ENCODE measurements at regions not wholly inside any gene's neighbourhood (a gene's known extent, or its start where the extent isn't known, plus 50 kb on each side); places are given as distances from the start of the nearest gene placed in this dataset.

DNA sequence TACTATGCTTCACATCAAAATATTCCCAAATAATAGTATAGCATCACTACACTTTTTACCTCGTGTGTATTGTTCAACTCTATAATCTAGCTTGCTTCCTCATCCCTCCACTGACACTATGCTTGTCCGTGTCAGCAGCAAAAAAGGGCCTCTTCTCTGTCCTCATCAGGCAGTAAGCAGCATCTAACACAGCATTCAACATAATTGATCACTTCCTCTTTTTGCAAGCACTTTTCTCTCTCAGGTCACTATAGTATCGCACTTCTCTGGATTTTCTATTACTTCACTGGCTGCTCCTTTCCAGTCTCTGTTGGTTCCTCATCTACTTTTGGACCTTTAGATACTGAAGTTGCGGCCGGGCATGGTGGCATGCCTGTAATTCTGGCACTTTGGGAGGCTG, 64.9 kb upstream of the ZSWIM2 start:
- no peaks in the 10 kb centered on the region for H3K9me3 ChIP-seq
- WGBS (ENCODE audit: insufficient coverage): 38% methylated on average over 5 of the region's 5 CpGs
- DNase-seq (no peak), ATAC-seq (replicated peaks in 1 of 4) (no peak)
- no peaks in the 10 kb centered on the region for H3K4me1 Mint-ChIP-seq
- no peaks in the 10 kb centered on the region for H3K36me3 ChIP-seq (ENCODE audit: control insufficient read depth in 2 of 2, extremely low read depth in 1 of 2, insufficient read depth in 1 of 2, low read length in 1 of 2)
- no peaks in the 10 kb centered on the region for H3K27me3 Mint-ChIP-seq
- H3K4me3 Mint-ChIP-seq: no peak overlapping the region
- H3K27me3 ChIP-seq (replicated peaks in 1 of 2; ENCODE audit: control insufficient read depth in 2 of 2, extremely low read depth in 1 of 2, insufficient read depth in 2 of 2, low read length in 1 of 2): peaks cover 0 to 4% of the 10 kb centered on the region in 2 experiments
- H3K27ac Mint-ChIP-seq: no peak overlapping the region
- no peaks in the 10 kb centered on the region for H3K9me3 Mint-ChIP-seq
- ChIA-PET CTCF (no interaction called here), POLR2A (interaction anchor here in 1 of 2 donors (0.6 kb wide), 1 partner anchor 1097 kb away, joined by 3 read pairs; no protein-coding TSS in a partner anchor)
- no peak overlapping the region for H3K27ac ChIP-seq (ENCODE audit: low read length)
- H3K4me3 ChIP-seq (ENCODE audit: control insufficient read depth in 1 of 2, extremely low read depth in 1 of 2, low read length in 1 of 2): no peak overlapping the region
- no peaks in the 10 kb centered on the region for H3K4me1 ChIP-seq (ENCODE audit: control insufficient read depth in 1 of 2, extremely low read depth in 1 of 2, insufficient read depth in 2 of 2, low read length in 2 of 2)
- H3K36me3 Mint-ChIP-seq: no peaks in the 10 kb centered on the region

DNA sequence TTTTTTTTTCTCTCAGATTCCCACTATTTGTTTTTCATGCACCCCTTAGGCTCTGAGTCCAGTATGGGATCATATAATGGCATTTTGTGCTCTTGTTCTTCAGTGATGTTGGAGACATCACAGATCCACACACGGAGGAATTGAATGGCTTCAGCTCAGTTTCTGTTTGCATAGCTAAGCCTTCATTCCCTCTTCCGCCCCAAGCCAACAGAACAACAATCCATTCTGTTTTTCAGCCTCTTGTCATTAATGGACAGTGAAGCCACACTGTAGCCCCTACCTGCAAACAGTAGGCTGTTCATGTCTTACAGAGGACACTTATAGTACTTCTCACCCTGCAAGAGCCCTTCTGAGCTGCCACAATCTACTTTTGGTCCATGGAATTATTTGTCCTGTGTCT, 64.0 kb upstream of the ZSWIM2 start:
- H3K4me3 Mint-ChIP-seq: no peak overlapping the region
- no peaks in the 10 kb centered on the region for H3K9me3 Mint-ChIP-seq
- H3K27me3 Mint-ChIP-seq: peaks cover 0 to 2% of the 10 kb centered on the region in 2 donors
- WGBS (ENCODE audit: insufficient coverage): 100% methylated on average over 1 of the region's 2 CpGs
- H3K4me1 ChIP-seq (ENCODE audit: control insufficient read depth in 1 of 2, extremely low read depth in 1 of 2, insufficient read depth in 2 of 2, low read length in 2 of 2): no peaks in the 10 kb centered on the region
- DNase-seq (no peak), ATAC-seq (replicated peaks in 1 of 4) (no peak)
- POLR2A ChIA-PET: no interaction called here
- H3K4me1 Mint-ChIP-seq: no peaks in the 10 kb centered on the region
- no peak overlapping the region for H3K4me3 ChIP-seq (ENCODE audit: control insufficient read depth in 1 of 2, extremely low read depth in 1 of 2, low read length in 1 of 2)
- no peak overlapping the region for H3K27ac ChIP-seq (ENCODE audit: low read length)
- no peaks in the 10 kb centered on the region for H3K9me3 ChIP-seq
- H3K27ac Mint-ChIP-seq: no peak overlapping the region
- CTCF ChIA-PET: no interaction called here
- H3K36me3 Mint-ChIP-seq: no peaks in the 10 kb centered on the region
- H3K36me3 ChIP-seq (ENCODE audit: control insufficient read depth in 2 of 2, extremely low read depth in 1 of 2, insufficient read depth in 1 of 2, low read length in 1 of 2): no peaks in the 10 kb centered on the region
- peaks cover 0 to 4% of the 10 kb centered on the region in 2 experiments for H3K27me3 ChIP-seq (replicated peaks in 1 of 2; ENCODE audit: control insufficient read depth in 2 of 2, extremely low read depth in 1 of 2, insufficient read depth in 2 of 2, low read length in 1 of 2)

DNA sequence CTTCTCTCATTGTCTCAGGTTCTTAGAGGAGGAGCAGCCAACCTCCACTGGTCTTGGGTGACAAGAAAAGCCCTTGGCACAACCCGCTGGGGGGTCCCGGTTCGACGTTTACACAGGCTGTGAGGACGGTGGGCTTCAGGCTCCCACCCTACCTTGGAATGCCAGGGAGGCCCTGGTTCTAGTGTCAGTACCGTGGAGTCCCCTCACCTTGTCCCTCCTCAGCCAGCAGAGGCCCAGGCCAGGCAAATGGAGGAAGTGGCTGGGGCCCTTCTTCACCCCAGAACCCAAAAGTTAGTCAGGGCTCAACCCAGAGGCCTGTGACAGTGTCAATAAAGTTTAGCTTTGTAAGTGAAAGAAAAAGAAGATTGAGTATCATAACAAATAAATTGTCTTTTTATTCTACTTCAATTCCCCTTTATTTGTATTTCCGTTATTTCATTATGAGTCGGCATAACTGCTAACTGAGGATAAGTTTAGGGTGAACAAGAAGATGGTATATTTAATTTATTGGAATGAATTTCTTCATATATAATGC, 62.6 kb upstream of the ZSWIM2 start:
- CTCF ChIA-PET: no interaction called here
- H3K36me3 Mint-ChIP-seq: no peaks in the 10 kb centered on the region
- 78% methylated on average over 3 of the region's 8 CpGs for WGBS (ENCODE audit: insufficient coverage)

DNA sequence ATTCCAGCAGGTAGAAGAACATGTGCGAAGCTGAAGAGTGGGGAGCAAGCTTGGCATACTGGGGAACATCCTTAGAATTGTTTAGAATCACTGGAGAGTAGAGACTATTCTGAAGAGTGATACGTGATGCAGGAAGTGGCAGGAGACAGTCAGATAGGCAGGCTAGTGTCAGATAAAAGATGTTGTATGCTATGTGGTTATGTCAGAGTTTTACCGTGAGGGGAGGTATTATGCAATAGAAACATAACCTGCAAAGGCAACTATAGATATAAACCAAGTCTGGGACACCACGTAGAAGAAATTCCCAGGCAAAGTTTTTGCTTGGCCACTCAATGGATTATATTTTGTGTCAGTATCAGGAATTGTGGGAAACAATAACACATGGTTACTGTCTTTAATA, 62.0 kb upstream of the ZSWIM2 start:
- WGBS (ENCODE audit: insufficient coverage): 70% methylated on average over 2 of the region's 4 CpGs
- DNase-seq (no peak), ATAC-seq (replicated peaks in 1 of 4) (no peak)
- Histone ChIP-seq H3K4me1 (ENCODE audit: control insufficient read depth in 1 of 2, extremely low read depth in 1 of 2, insufficient read depth in 2 of 2, low read length in 2 of 2) (no peaks in the 10 kb centered on the region), H3K27ac (ENCODE audit: low read length) (no peak overlapping the region), H3K27me3 (replicated peaks in 1 of 2; ENCODE audit: control insufficient read depth in 2 of 2, extremely low read depth in 1 of 2, insufficient read depth in 2 of 2, low read length in 1 of 2) (peaks cover 0 to 4% of the 10 kb centered on the region in 2 experiments), H3K9me3 (no peaks in the 10 kb centered on the region), H3K4me3 (ENCODE audit: control insufficient read depth in 1 of 2, extremely low read depth in 1 of 2, low read length in 1 of 2) (no peak overlapping the region), H3K36me3 (ENCODE audit: control insufficient read depth in 2 of 2, extremely low read depth in 1 of 2, insufficient read depth in 1 of 2, low read length in 1 of 2) (no peaks in the 10 kb centered on the region)
- Mint-ChIP-seq H3K9me3 (no peaks in the 10 kb centered on the region), H3K4me1 (no peaks in the 10 kb centered on the region), H3K27me3 (peaks cover 0 to 4% of the 10 kb centered on the region in 2 donors), H3K4me3 (no peak overlapping the region), H3K36me3 (no peaks in the 10 kb centered on the region), H3K27ac (no peak overlapping the region)
- ChIA-PET CTCF (no interaction called here), POLR2A (no interaction called here)

More for the DNA sequence above, 62.6 kb upstream of the ZSWIM2 start:
- no peak overlapping the region for H3K4me3 Mint-ChIP-seq
- H3K4me1 Mint-ChIP-seq: no peaks in the 10 kb centered on the region
- H3K27ac ChIP-seq (ENCODE audit: low read length): no peak overlapping the region
- DNase-seq (no peak), ATAC-seq (replicated peaks in 1 of 4) (no peak)
- H3K27me3 Mint-ChIP-seq: peaks cover 0 to 4% of the 10 kb centered on the region in 2 donors
- H3K27ac Mint-ChIP-seq: no peak overlapping the region
- POLR2A ChIA-PET: no interaction called here
- H3K9me3 Mint-ChIP-seq: no peaks in the 10 kb centered on the region
- no peaks in the 10 kb centered on the region for H3K9me3 ChIP-seq
- H3K4me3 ChIP-seq (ENCODE audit: control insufficient read depth in 1 of 2, extremely low read depth in 1 of 2, low read length in 1 of 2): no peak overlapping the region
- peaks cover 0 to 4% of the 10 kb centered on the region in 2 experiments for H3K27me3 ChIP-seq (replicated peaks in 1 of 2; ENCODE audit: control insufficient read depth in 2 of 2, extremely low read depth in 1 of 2, insufficient read depth in 2 of 2, low read length in 1 of 2)
- H3K4me1 ChIP-seq (ENCODE audit: control insufficient read depth in 1 of 2, extremely low read depth in 1 of 2, insufficient read depth in 2 of 2, low read length in 2 of 2): no peaks in the 10 kb centered on the region
- no peaks in the 10 kb centered on the region for H3K36me3 ChIP-seq (ENCODE audit: control insufficient read depth in 2 of 2, extremely low read depth in 1 of 2, insufficient read depth in 1 of 2, low read length in 1 of 2)

DNA sequence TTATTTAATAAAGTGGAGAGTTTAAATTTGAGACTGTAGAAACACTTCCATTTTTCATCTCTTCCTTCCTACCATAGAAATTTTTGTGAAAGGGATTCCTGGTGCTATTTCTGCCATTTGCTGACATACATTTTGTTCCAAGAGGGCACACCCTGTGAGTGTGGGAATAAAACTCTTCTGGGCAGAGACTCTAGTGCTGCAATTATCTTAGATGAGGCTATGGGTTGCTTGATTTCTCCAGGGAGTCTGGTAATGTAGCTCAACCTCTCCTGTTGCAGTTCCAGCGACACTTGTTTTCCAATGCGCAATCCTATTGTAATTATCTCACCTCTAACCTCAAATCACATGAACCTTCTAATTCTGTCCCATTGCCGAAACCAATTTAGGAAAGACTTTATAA, 60.1 kb upstream of the ZSWIM2 start:
- POLR2A ChIA-PET: no interaction called here
- DNase-seq (no peak), ATAC-seq (replicated peaks in 1 of 4) (no peak)

DNA sequence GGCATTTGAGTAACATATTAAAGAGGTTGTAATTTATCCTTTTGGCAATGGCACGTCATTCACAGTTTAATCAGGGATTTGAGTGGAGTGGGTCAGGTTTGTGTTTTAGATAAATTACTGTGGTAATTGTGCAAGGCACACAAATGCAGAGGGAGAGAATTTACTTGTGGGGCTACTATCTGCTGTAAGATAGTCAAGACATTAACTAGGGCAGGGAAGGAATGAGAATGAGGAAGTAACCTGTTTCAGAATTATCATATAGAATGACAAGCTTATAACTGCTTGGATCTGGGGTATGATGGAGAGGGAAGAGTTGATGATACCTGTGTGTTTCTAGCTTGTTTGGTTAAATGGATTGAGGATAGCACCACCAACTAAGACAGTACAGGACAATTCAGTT, 58.9 kb upstream of the ZSWIM2 start:
- no peak overlapping the region for H3K4me3 ChIP-seq (ENCODE audit: control insufficient read depth in 1 of 2, extremely low read depth in 1 of 2, low read length in 1 of 2)
- Mint-ChIP-seq H3K4me1 (no peaks in the 10 kb centered on the region), H3K27ac (no peak overlapping the region), H3K27me3 (peaks cover 0 to 4% of the 10 kb centered on the region in 2 donors), H3K4me3 (no peak overlapping the region), H3K9me3 (no peaks in the 10 kb centered on the region), H3K36me3 (no peaks in the 10 kb centered on the region)
- H3K27ac ChIP-seq (ENCODE audit: low read length): no peak overlapping the region
- H3K36me3 ChIP-seq (ENCODE audit: control insufficient read depth in 2 of 2, extremely low read depth in 1 of 2, insufficient read depth in 1 of 2, low read length in 1 of 2): no peaks in the 10 kb centered on the region
- no peaks in the 10 kb centered on the region for H3K9me3 ChIP-seq
- DNase-seq (no peak), ATAC-seq (replicated peaks in 1 of 4) (no peak)
- CTCF ChIA-PET: no interaction called here
- POLR2A ChIA-PET: no interaction called here
- WGBS (ENCODE audit: insufficient coverage): no CpG with 5 or more reads among the region's 1 CpG
- no peaks in the 10 kb centered on the region for H3K4me1 ChIP-seq (ENCODE audit: control insufficient read depth in 1 of 2, extremely low read depth in 1 of 2, insufficient read depth in 2 of 2, low read length in 2 of 2)
- H3K27me3 ChIP-seq (replicated peaks in 1 of 2; ENCODE audit: control insufficient read depth in 2 of 2, extremely low read depth in 1 of 2, insufficient read depth in 2 of 2, low read length in 1 of 2): peaks cover 0 to 4% of the 10 kb centered on the region in 2 experiments

More for the DNA sequence above, 60.1 kb upstream of the ZSWIM2 start:
- Histone ChIP-seq H3K4me3 (ENCODE audit: control insufficient read depth in 1 of 2, extremely low read depth in 1 of 2, low read length in 1 of 2) (no peak overlapping the region), H3K27me3 (replicated peaks in 1 of 2; ENCODE audit: control insufficient read depth in 2 of 2, extremely low read depth in 1 of 2, insufficient read depth in 2 of 2, low read length in 1 of 2) (peaks cover 0 to 4% of the 10 kb centered on the region in 2 experiments), H3K9me3 (no peaks in the 10 kb centered on the region), H3K4me1 (ENCODE audit: control insufficient read depth in 1 of 2, extremely low read depth in 1 of 2, insufficient read depth in 2 of 2, low read length in 2 of 2) (no peaks in the 10 kb centered on the region), H3K36me3 (ENCODE audit: control insufficient read depth in 2 of 2, extremely low read depth in 1 of 2, insufficient read depth in 1 of 2, low read length in 1 of 2) (no peaks in the 10 kb centered on the region), H3K27ac (ENCODE audit: low read length) (no peak overlapping the region)
- no CpG with 5 or more reads among the region's 3 CpGs for WGBS (ENCODE audit: insufficient coverage)
- H3K9me3 Mint-ChIP-seq: no peaks in the 10 kb centered on the region
- peaks cover 0 to 4% of the 10 kb centered on the region in 2 donors for H3K27me3 Mint-ChIP-seq
- H3K27ac Mint-ChIP-seq: no peak overlapping the region
- H3K36me3 Mint-ChIP-seq: no peaks in the 10 kb centered on the region
- H3K4me1 Mint-ChIP-seq: no peaks in the 10 kb centered on the region
- H3K4me3 Mint-ChIP-seq: no peak overlapping the region
- CTCF ChIA-PET: no interaction called here

DNA sequence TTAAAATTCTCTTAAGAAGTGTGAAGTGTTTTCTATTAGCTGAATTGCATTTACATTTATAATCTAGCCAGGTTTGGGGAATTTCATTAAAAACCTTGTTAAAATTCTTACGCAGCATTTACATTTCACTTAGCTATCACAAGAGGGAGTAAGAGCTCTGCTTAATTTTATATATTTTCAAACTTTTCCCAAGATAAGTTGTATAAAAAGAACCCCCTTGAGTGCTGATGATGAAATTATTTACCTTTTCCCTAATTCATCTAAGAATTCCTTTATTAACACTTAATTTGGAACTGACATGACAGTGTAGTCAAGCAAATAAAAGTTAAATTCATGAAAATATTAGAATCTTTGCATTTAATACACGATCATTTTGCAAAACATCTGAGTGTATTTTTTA, 54.2 kb upstream of the ZSWIM2 start:
- ChIA-PET POLR2A (no interaction called here), CTCF (interaction anchor here in 1 of 2 donors (0.6 kb wide), 1 partner anchor 18 kb away, joined by 6 read pairs; no protein-coding TSS in a partner anchor)
- Histone ChIP-seq H3K4me3 (ENCODE audit: control insufficient read depth in 1 of 2, extremely low read depth in 1 of 2, low read length in 1 of 2) (no peak overlapping the region), H3K9me3 (no peaks in the 10 kb centered on the region), H3K27me3 (replicated peaks in 1 of 2; ENCODE audit: control insufficient read depth in 2 of 2, extremely low read depth in 1 of 2, insufficient read depth in 2 of 2, low read length in 1 of 2) (no peaks in the 10 kb centered on the region), H3K27ac (ENCODE audit: low read length) (no peak overlapping the region), H3K36me3 (ENCODE audit: control insufficient read depth in 2 of 2, extremely low read depth in 1 of 2, insufficient read depth in 1 of 2, low read length in 1 of 2) (no peaks in the 10 kb centered on the region), H3K4me1 (ENCODE audit: control insufficient read depth in 1 of 2, extremely low read depth in 1 of 2, insufficient read depth in 2 of 2, low read length in 2 of 2) (no peaks in the 10 kb centered on the region)
- no peak for ATAC-seq (replicated peaks in 1 of 4)
- no CpG with 5 or more reads among the region's 2 CpGs for WGBS (ENCODE audit: insufficient coverage)
- Mint-ChIP-seq H3K4me1 (no peaks in the 10 kb centered on the region), H3K4me3 (no peak overlapping the region), H3K27ac (no peak overlapping the region), H3K27me3 (peaks cover 0 to 10% of the 10 kb centered on the region in 2 donors), H3K9me3 (peaks cover 0 to 12% (median 5%) of the 10 kb centered on the region in 3 donors), H3K36me3 (no peaks in the 10 kb centered on the region)
- no peak for DNase-seq
